ENCODE measurements at regions not wholly inside any gene's neighbourhood (a gene's known extent, or its start where the extent isn't known, plus 50 kb on each side); places are given as distances from the start of the nearest gene placed in this dataset.

DNA sequence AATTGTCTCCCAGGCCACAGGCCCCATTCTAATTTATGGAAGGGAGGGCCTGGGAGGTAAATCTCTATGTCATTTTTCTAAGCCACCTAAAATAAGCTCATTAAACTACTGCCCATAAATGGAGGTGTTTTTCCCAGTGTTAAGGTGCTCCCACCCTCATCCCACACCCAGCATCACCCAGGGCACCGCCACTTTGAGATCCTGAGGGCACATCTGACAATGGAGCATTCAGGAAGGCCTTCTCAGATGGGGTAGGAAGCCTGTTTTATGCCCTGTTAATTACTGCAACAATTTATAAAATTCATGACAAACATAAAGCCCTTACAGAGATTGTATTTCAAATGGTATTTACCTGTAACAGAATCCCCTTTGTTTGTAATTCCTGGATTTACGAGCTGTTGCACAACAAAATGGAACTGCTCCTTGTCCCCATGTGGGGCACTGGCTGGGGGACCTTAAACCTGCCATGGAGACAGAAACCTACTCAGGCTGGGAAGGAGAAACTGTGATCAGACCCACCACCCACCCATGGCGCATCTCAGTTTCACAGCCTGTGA, 319.5 kb upstream of the USP24 start (continued):
- 0 out of 2 replicates have a peak, but pooled peaks have one; percentile 21 for TF ChIP-seq RFXAP (CRISPR knock-in tag; IDR thresholded peaks at IDR 0.05; ENCODE audit: borderline replicate concordance)
- TF ChIP-seq, protein P1, sequence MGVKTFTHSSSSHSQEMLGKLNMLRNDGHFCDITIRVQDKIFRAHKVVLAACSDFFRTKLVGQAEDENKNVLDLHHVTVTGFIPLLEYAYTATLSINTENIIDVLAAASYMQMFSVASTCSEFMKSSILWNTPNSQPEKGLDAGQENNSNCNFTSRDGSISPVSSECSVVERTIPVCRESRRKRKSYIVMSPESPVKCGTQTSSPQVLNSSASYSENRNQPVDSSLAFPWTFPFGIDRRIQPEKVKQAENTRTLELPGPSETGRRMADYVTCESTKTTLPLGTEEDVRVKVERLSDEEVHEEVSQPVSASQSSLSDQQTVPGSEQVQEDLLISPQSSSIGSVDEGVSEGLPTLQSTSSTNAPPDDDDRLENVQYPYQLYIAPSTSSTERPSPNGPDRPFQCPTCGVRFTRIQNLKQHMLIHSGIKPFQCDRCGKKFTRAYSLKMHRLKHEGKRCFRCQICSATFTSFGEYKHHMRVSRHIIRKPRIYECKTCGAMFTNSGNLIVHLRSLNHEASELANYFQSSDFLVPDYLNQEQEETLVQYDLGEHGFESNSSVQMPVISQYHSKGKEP (CRISPR knock-in tag; IDR thresholded peaks at IDR 0.05): no peak
- no peak for TF ChIP-seq FUBP1 (CRISPR knock-in tag; IDR thresholded peaks at IDR 0.05; ENCODE audit: borderline replicate concordance)
- TF ChIP-seq SRY (CRISPR knock-in tag; IDR thresholded peaks at IDR 0.05): no peak
- no peak for TF ChIP-seq CCDC6 (CRISPR knock-in tag; IDR thresholded peaks at IDR 0.05)
- TF ChIP-seq REPIN1 (CRISPR knock-in tag; IDR thresholded peaks at IDR 0.05; ENCODE audit: borderline replicate concordance, low read depth): no peak
- TF ChIP-seq CEBPG (CRISPR knock-in tag; IDR thresholded peaks at IDR 0.05): peak; percentile 84
- peak; percentile 56 for TF ChIP-seq HDAC1 (CRISPR knock-in tag; IDR thresholded peaks at IDR 0.05)
- no peak for TF ChIP-seq MEIS1 (CRISPR knock-in tag; IDR thresholded peaks at IDR 0.05; ENCODE audit: borderline replicate concordance)
- no peak for TF ChIP-seq TBL1XR1 (IDR thresholded peaks at IDR 0.05; ENCODE audit: borderline replicate concordance, low read length, partially characterized antibody)
- no peak for TF ChIP-seq ZNF124 (CRISPR knock-in tag; IDR thresholded peaks at IDR 0.05)
- no peak for TF ChIP-seq ZBTB34 (CRISPR knock-in tag; IDR thresholded peaks at IDR 0.05)
- TF ChIP-seq ETV5 (CRISPR knock-in tag; IDR thresholded peaks at IDR 0.05; ENCODE audit: borderline replicate concordance): no peak
- TF ChIP-seq ATF1 (CRISPR knock-in tag; IDR thresholded peaks at IDR 0.05): no peak
- TF ChIP-seq FOXC1 (CRISPR knock-in tag; IDR thresholded peaks at IDR 0.05; ENCODE audit: borderline replicate concordance): no peak
- no peak for TF ChIP-seq ZKSCAN1 (IDR thresholded peaks at IDR 0.05; ENCODE audit: low read length)
- TF ChIP-seq, protein P2, sequence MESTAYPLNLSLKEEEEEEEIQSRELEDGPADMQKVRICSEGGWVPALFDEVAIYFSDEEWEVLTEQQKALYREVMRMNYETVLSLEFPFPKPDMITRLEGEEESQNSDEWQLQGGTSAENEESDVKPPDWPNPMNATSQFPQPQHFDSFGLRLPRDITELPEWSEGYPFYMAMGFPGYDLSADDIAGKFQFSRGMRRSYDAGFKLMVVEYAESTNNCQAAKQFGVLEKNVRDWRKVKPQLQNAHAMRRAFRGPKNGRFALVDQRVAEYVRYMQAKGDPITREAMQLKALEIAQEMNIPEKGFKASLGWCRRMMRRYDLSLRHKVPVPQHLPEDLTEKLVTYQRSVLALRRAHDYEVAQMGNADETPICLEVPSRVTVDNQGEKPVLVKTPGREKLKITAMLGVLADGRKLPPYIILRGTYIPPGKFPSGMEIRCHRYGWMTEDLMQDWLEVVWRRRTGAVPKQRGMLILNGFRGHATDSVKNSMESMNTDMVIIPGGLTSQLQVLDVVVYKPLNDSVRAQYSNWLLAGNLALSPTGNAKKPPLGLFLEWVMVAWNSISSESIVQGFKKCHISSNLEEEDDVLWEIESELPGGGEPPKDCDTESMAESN (CRISPR knock-in tag; conservative IDR thresholded peaks at IDR 0.05): no peak
- 0 out of 2 replicates have a peak, but pooled peaks have one; percentile 34 for TF ChIP-seq TMF1 (CRISPR knock-in tag; IDR thresholded peaks at IDR 0.05; ENCODE audit: low read depth)
- TF ChIP-seq TOE1 (CRISPR knock-in tag; IDR thresholded peaks at IDR 0.05): no peak
- TF ChIP-seq ZNF841 (CRISPR knock-in tag; IDR thresholded peaks at IDR 0.05; ENCODE audit: borderline replicate concordance): no peak
- TF ChIP-seq IRF1 (CRISPR knock-in tag; IDR thresholded peaks at IDR 0.05; ENCODE audit: low read depth): no peak
- TF ChIP-seq NBN (conservative IDR thresholded peaks at IDR 0.05): no peak
- TF ChIP-seq ZNF720 (CRISPR knock-in tag; IDR thresholded peaks at IDR 0.05): no peak
- no peak for TF ChIP-seq ZNF598 (CRISPR knock-in tag; IDR thresholded peaks at IDR 0.05; ENCODE audit: borderline replicate concordance)
- TF ChIP-seq STAT5B (CRISPR knock-in tag; IDR thresholded peaks at IDR 0.05): no peak
